DMS153 (cell line): ENCODE measurements at regions not wholly inside any gene's neighbourhood (a gene's known extent, or its start where the extent isn't known, plus 50 kb on each side); places are given as distances from the start of the nearest gene placed in this dataset.
"Not testable (repeated sequence)": the region's sequence is repeated elsewhere in the genome, so short reads cannot be mapped to it uniquely, and the experiment has no call there.

ENCODE experiments used
- DNase-seq: peaks from one replicate; lab custom pipeline; 2025; lab: John Stamatoyannopoulos, UW

DNA sequence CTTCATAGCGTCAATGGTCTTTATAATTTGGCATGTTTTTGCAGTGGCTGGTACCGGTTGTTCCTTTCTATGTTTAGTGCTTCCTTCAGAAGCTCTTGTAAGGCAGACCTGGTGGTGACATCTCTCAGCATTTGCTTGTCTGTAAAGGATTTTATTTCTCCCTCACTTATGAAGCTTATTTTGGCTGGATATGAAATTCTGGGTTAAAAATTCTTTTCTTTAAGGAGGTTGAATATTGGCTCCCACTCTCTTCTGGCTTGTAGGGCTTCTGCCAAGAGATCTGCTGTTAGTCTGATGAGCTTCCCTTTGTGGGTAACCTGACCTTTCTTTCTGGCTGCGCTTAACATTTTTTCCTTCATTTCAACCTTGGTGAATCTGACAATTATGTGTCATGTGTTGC, 250.0 kb upstream of the CTNNB1 start:
- not testable (repeated sequence) for DNase-seq

DNA sequence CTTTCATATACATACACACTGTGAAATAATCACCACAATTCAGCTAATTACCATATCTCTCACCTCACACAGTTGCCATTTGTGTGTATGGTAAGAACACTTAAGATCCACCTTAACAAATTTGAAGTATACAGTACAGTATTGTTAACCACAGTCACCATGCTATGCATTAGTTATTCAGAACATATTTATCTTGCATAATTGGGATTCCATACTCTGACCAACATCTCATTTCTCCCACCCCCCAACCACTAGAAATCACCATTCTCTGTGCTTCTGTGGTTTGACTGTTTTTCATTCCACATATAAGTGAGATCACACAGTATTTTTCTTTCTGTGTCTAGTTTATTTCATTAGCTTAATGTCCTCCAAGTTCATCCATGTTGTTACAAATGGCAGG, 247.7 kb upstream of the CTNNB1 start:
- no peak for DNase-seq

DNA sequence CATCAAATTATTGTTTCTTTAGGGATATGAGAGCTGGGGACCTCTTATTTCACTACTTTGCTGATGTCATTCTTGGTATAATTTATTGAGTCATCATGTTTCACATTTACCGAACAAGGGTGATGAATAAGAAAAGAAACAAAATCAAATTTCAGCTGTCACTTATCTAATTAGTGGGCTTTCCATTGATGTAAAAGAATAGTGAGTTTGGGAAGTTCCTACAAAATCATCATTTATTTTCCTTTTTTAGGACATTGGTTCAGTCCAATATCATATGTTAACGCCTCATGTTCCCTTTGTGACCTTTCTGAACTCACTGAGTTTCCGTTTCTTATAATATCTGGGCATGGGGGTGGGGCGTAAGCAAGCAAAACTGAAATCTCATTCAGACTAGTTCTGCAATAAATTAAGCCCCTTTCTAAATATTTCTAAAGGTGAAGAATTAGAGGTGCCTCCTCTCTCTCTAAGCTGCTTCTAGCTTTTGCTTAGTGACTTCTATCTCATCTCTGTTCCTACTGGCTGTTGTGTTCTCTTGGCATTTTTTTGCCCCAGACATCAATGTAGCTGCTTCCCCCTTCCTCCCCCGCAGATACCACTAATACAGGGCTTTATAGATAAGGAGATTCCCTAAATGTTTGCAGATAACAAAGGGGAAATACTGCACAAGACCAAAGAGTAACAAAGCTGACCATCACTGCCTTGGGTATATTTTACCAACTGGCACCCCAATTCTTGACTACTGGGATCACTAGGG, 238.0 kb upstream of the CTNNB1 start:
- DNase-seq = no peak

DNA sequence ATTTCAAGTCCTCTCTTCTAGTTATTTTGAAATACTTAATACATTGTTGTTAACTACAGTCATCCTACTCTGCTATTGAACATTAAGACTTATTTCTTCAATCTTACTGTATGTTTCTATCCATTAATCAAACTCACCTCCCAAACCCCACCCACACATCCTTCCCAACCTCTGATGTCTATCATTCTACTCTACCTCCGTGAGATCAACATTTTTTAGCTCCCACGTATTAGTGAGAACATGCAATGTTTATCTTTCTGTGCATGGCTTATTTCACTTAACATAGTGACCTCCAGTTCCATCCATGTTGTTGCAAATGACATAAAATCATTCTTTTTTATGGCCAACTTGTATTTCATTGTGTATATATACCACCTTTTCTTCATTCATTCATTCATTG, 236.6 kb upstream of the CTNNB1 start:
- no peak for DNase-seq

DNA sequence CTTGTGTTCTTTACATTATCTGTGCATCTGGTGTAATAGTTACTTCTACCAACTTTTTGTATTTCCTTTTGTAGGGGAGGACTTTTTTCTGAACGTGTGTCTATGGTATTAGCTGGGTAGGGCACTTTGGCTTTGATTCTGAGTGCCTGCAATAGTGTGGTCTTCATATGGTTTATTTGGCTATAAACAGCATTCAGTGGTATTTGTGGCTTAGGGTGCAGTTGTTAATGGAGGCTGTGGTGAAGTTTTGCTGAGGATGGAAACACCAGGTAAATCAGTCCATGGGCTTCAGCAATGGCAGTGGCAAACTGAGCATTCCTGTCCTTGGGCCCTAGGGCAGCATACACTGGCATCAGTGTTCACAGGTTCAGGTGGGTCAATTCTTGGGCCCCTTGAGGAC, 230.6 kb upstream of the CTNNB1 start:
- no peak for DNase-seq

DNA sequence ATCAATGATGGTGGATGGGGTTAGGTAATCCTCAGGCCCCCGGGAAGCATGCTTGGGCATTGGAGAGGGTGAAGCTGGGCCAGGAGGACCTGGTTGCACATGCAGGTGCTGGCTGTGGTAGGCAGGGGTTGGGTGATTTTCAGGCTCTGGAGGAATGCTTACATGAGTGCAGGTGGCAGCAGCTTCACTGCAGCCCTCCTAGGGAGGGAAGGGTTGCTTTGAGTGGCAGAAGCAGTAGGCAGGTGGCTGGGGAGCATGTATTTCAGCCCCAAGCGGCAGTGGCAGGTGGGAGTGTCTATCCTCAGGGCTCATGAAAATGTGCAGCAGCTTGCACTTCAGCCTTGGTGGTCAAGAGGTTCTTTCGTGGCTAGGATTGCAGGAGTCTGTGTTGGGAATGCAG, 230.0 kb upstream of the CTNNB1 start:
- DNase-seq = no peak

DNA sequence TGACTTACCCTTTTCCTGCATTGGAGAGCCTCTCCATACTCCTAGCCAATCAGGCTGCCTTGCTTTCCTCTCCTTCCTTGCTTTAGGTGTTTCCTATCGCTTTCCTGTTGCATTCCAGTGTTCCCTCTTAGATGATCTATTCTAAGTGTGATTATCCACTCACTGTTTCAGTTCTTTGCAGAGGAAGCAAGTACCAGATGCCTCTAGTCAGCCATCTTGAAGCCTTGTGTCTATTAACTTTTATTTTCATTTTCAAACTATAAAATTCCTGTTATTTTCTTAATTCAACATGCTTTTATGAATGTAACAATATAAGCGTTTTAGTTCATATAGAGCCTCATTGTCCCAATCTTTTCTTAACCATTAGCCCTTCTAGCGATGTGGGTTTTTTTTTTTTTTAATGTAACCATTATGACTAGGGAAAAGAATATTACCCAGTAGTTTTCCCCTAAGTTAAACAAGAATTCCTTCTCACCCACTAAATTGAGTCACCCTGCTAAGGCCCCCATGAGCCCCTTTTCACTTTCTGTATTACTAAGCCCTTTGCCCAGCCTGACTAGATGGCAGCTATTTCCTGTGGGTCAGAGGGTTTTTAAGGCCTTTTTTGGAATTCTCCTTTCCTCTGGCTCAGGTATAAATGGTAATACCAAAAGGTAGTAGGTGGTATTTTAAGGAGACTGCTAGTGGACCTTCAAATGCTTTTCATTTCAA, 229.4 kb upstream of the CTNNB1 start:
- no peak for DNase-seq

DNA sequence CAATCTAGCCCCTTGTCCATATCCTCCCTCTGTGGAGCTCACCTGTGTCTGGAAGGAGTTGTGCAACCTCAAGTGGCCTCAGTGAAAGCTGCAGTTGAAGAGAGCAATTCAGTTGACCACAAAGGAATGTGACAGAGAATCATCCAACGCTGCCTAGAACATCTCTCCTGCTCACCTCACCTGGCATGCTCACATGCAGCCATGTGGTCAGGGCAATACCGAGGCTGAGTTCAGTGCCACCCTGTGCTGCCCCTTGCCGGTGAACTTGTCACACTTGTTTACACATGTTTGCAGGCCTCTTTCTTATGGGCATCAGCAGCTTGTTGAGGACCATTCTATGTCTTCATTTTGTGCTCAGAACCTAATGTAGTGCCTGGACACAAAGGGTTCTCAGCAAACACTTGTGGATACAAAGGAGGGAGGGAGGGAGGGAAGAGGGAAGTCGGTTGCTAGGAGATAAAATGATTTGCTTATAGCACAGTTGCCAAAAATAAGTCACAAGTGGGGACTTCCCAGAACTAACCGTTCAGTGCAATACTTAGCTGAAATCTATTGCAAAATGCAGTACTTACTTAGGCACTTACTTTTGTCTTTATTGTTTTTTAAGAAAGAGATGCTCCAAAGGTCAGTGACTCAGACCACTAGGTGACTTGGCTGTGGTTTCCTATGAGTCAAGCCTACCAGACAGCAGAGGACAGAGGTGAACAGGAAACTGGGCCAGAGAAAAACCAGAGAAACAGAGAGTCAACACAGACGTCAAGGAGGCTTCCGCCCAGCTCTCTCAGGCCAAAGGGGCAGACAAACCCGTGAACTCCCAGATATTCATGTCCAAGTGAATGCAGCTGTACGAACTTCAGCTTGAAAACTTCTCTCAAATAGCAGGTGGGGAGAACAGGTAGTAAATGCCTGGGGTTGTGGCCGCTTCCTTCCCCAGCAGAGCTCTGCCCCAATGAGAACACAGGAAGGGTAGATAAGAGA, 227.8 kb upstream of the CTNNB1 start:
- peak; percentile 56 for DNase-seq

DNA sequence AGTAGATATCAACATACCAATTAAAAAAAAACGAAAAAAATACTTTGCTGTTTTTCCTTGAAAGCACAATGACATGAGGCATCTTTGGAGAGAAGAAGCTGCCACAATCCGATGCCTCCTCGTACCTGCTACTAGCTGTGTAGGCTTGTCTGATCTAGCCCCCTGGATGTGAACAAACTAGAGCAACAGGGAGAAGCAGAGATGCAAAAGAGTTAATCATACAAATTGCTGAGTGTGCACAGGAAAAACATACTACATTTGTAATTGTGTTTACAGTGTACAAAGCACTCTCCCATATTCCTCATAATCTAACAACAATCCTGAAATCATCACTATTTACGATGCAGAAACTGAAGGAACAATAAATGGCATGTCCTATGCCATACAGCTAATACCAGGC, 227.0 kb upstream of the CTNNB1 start:
- no peak for DNase-seq

DNA sequence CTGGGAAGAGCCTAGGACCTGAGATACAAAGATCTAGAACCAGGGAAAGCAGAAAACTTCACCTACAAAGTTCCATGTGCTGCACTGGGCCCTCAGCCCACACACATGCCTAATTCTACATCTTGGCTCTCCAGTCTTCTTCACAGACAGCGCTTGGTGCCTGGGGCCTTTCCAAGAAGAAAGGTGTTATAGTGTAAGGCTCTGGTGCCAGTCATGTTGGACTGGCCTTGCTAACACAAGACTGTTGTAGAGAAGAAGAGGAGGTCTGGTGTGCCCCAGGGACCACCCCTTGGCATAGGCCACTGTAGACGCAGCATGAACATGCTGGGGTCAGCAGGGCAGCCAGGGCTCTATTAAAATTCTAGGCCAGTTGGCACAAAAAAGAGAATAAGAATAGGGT, 226.2 kb upstream of the CTNNB1 start:
- no peak for DNase-seq

DNA sequence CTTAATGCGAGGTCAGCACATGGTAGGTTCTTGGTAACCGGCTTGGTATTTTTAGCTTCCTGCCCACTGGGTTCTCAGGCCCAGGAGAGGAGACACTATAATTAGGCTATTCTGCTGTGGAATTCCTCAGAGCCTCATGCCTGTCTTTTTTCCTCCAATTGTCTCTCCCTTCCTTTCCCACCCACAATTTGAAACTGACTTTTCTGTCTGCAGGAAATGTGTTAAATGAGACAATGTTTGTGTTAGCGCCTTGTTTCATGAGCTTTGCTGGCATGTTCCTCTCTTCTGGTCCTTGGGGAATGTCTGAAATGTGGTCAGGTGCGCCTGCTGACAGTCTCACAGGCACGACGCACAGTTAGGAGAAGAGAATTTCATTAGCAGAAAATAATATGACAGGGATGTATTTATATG, 223.6 kb upstream of the CTNNB1 start:
- DNase-seq = no peak

DNA sequence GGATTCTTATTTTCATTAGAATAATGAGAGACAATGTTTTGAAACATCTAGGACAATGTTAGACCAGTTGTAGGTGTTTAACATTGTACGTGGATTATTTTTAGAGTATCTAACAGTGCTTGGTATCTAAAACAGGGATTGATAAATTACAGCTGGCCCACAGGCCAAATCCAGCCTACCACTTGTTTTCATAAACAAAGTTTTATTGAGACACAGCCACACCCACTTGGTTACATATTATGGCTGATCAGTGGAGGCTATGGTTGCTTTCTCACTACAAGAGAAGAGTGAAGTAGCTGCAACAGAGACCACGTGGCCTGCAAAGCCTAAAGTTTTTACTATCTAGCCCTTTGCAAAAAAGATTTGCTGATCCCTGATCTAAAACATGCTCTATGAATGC, 223.1 kb upstream of the CTNNB1 start:
- DNase-seq = no peak

DNA sequence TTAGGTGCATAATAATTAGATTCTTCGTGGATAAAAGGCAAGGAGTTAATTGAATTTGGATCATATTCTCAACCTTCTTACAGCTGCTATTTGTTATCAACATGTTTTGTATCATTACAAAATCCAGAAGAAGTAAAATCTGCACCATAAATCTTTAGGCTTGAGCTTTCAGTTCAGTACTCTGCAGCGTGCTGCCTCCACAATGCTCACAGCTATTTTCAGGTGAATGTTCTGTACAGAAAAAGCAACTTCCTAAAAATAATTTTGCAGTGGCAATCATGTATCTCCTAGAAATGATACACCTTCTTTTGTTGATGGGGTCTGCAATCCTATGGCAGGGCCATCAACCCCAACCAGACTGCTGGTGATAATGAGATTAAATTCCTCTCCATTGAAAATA, 220.9 kb upstream of the CTNNB1 start:
- no peak for DNase-seq

DNA sequence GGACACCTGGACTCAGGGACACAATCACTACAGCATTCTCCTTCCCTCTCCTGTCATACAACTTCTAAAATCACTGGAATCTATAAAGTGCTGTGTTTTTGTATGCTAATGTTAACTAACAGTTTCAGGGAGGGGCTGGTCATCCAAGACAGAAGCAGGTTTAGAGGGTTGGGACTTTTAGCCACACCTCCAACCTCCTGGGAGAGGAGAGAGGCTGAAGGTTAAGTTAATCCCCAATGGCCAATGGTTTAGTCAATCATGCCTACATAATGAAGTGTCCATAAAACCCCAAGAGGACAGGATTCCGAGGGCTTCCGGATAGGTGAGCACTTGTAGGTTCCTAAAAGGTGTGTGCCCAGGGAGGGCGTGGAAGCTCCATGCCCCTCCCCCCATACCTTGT, 219.3 kb upstream of the CTNNB1 start:
- DNase-seq = no peak

DNA sequence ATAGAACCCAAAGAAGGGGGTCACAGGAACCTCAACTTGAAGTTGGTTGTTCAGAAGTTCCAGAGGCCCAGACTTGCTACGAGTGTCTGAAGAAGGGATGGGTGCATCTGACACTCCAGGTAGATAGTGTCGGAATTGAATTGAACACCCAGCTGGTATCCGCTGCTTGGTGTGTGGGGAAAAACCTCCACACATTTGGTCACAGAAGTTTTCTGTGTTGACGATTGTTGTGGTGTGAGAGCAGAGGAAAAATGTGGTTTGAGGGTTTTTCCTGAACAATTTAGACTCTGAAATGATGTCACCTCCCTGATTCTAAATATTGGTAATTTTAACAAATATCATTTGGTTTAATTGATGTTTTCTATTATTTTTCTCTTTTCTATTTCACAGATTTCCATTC, 218.8 kb upstream of the CTNNB1 start:
- no peak for DNase-seq

DNA sequence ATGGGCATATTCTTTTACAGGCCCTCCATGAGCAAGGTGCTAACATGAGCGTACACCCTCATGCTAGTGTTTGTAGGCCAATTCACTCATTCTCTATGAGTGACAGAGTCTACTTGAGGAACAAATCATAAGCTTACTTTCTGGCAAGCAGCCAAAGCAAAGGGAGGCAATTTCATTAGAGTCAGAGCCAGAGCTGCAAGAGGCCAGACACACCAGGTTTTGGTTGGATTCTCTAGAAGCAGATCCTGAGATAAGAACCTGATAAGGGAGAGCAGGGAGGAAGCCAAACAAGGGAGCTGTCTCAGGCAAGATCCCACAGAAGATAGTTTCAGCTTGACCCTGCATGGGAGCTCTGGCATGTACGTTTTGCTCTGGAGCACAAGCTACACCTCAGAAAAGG, 214.1 kb upstream of the CTNNB1 start:
- DNase-seq = peak; percentile 2

DNA sequence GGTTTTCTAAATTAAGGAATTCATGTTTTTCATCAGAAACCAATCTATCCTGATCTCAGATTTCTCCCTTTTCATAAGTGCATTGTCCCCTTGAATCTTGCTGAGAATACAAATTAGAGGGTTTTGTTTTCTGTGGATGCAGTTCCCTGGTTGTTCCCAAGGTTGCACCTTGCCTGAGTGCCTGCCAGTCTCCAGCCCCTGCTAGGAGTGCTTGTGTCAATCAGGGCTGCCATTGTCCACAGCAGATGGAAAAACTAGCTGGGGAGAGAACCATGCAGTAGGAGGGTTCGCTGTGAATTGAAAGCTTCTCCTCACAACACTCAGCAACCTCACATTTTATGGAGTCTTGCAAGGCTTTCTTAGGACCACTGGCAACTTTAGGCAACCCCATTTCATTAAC, 210.8 kb upstream of the CTNNB1 start:
- no peak for DNase-seq

DNA sequence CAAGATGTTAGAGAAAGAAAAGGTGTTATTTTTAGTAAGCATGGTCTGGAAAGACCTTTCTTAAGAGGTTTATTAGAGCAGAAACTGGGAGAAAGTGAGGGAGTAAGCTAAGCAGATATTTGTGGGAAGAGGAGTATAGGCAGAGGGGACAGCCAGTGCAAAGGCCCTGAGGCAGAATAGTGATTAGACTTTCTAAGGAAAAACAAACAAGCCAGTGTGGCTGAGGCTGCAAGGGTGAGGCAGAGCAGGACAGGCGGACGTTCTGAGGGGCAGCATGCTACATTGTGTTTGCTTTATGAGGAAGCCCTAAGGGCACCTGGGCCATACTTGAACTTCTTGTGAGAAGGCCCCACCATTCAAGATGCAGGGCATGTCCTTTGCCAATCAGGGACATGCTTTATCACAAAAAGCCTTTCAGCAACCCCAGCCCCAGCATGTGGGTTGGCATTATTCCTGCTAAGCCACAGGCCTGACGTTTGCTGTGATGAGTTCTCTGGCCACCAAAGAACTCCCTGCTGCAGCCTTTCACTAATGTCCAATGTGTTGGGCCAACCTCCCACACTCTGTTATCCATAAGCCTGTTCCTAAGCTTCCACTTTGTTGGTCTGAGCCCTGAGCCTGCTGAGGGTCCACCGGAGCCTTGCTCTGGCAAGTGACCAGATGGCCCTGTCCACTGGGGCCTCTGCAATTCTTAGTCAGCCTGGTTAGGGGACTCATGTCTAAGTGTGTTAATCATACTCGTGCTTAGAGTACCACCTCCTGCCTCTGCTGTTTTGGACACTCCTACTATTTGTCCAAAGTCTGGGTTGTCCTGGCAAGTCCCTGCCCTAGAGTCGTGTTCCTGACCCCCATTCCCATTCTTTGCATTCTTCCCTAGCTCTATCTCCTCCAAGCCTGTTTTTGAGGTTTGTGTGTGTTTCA, 209.9 kb upstream of the CTNNB1 start:
- no peak for DNase-seq

DNA sequence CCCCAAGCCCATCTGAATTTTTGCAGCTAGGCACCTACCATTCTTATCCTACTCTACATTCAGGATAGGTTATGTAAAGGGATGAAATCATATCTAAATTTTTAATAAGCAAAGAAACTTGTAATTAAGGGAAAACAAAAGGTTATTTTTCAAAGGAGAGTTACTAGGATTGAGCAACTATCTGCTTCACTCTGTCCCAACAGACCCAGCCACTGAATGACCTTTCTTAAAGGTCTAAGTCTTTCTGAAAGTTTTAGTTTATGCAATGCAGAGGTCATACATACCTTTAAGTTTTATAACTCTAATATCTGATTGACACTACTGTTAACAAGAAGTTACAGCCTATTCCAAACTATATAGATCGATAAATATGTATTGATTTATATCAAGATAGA, 209.2 kb upstream of the CTNNB1 start:
- no peak for DNase-seq

DNA sequence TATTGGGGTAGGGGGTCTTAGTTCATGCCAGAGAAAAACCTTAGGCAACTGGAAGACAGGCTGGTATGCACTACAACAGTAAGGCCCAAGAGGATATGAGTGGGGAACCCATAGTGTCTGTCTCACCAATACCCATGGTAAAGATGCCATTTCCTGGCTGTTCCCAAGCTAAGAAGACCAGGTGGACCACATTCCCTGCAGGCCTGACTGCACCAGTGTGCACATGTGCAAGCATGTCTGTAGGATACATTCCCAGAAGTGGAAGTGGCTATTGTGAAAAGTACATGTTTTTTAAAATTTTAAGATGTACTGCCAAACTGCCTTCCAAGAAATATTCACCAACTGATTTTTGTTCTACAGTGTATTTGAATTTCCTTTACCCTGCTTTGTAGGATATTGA, 207.3 kb upstream of the CTNNB1 start:
- DNase-seq = no peak

DNA sequence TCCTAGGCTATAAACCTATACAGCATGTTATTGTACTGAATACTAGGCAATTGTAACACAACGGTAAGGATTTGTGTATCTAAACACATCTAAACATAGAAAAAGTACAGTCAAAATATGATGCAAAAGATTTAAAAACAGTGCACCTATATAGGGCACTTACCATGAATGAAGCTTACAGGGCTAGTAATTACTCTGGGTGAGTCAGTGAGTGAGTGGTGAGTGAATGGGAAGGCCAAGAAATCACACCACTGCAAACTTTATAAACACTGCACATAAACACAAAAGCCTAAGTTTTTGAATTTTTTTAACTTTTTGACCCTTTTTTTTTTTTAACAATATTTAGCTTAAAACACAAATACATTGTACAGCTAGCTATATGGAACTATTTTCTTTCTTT, 204.7 kb upstream of the CTNNB1 start:
- no peak for DNase-seq

DNA sequence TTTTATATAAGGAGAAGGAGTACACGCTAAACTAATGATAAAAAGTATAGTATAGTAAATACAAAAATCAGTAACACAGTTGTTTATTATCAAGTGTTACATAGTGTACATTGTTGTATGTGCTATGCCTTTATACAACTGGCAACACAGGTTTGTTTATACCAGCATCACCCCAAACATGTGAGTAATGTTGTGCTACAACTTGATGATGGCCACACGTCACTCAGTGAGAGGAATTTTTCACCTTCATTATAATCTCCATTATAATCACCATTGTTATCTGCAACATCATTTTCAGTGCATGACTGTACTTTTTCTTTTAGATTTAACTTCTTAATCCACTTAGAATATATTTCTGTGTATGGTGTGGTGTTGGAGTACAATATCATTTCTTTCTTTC, 204.0 kb upstream of the CTNNB1 start:
- no peak for DNase-seq
